NB4 (cell line): ENCODE measurements at regions not wholly inside any gene's neighbourhood (a gene's known extent, or its start where the extent isn't known, plus 50 kb on each side); places are given as distances from the start of the nearest gene placed in this dataset.

Source experiments
- POLR2A ChIP-seq: IDR thresholded peaks from 2 replicates; pipeline ENCODE4 v1.6.1; 2011; ENCODE audit warnings: mild to moderate bottlenecking; ENCODE audit not compliant: insufficient read length; ENCODE audit errors: extremely low read depth
- TF ChIP-seq, protein P1 (sequence below): IDR thresholded peaks from one replicate; pipeline ENCODE4 v1.5.1; 2012; ENCODE audit warnings: low read depth, low read length

DNA sequence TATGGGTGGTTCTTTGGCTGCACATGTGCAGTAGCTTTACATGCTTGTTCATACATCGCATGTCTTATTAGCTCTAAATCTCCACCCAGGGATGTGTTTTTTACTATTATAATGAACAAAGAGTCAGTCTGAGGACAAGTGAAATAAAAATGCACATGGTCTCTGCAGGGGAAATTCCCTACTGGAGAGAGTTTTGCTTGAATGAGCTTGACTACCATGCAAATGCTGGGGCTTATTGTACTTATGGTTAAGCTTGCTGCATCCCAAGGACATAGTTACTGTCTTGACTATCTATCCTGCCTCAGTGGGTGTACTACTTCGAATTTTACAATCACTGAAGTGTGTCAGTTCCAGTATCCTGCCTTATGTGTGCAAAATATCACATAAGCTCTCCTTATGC lies 362.7 kb downstream of the TDRD15 start:
- TF ChIP-seq, protein P1, sequence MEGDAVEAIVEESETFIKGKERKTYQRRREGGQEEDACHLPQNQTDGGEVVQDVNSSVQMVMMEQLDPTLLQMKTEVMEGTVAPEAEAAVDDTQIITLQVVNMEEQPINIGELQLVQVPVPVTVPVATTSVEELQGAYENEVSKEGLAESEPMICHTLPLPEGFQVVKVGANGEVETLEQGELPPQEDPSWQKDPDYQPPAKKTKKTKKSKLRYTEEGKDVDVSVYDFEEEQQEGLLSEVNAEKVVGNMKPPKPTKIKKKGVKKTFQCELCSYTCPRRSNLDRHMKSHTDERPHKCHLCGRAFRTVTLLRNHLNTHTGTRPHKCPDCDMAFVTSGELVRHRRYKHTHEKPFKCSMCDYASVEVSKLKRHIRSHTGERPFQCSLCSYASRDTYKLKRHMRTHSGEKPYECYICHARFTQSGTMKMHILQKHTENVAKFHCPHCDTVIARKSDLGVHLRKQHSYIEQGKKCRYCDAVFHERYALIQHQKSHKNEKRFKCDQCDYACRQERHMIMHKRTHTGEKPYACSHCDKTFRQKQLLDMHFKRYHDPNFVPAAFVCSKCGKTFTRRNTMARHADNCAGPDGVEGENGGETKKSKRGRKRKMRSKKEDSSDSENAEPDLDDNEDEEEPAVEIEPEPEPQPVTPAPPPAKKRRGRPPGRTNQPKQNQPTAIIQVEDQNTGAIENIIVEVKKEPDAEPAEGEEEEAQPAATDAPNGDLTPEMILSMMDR: no peak
- no peak for TF ChIP-seq POLR2A
